HUDEP-2 (cell line): ENCODE measurements at regions not wholly inside any gene's neighbourhood (a gene's known extent, or its start where the extent isn't known, plus 50 kb on each side); places are given as distances from the start of the nearest gene placed in this dataset.
A peak's percentile ranks its signal among the peaks of the same experiment; 100 is the strongest.
"Not testable (repeated sequence)": the region's sequence is repeated elsewhere in the genome, so short reads cannot be mapped to it uniquely, and the experiment has no call there.

Experiments
- DNase-seq, 76 experiments: peaks; one replicate each; lab custom pipeline; 2025; ENCODE audit not compliant: unreplicated experiment in 76 of 76; lab: John Stamatoyannopoulos, UW

DNA sequence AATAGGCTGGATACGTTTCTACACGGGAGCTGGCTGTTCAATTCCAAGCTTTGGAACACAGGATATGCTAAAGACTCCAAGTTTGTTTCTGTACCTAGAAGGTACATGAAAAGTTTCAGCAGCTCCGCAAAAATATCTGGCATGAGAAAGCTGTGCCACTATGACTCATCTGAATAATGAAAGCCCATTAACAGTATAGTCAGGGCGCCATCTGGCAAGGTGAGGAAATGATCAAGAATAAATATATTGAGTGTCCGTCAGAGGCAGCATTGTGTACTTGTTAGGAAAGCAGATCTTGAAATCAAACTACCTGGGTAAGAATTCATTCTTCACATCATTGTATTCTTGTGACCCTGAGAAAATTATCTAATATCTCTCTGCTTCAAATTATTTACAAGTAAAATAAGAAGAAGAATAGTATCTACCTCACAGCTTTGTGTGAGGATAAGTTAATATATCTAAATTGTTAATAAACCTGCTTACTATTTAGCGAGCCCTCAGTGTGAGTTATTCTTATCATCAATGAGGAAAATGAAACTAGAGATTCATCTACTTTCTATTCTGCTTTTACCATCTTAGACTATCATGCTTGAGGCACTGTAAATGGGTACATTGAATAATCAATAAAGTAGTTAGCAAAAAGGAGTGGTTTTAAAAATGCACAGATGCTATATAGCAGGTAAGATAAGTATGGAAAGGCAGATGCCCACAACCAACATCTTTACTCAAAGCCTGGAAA, 53.5 kb downstream of the FSCB start:
- DNase-seq = no peak

GRCh38 chr14:44450232-44450631, 56.9 kb downstream of the FSCB start:
- not testable (repeated sequence) for DNase-seq

DNA sequence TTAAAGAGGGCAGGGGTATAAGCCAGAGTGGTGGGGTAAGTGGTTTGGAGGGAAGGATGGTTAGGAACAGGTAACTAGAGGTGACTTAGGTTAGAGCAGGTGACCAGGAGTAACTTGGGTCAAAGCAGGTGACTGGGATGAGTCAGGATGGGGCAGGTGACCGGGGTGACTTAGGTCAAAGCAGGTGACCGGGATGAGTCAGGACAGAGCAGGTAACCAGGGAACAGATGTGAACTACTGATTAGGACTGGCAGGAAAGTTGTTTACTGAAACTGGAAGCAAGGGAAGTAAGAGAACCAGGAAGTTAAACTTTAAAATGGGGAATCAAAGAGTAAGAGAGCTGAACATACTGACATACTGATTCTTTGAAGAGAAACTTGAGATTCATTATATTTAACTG, 57.4 kb downstream of the FSCB start:
- DNase-seq = no peak

DNA sequence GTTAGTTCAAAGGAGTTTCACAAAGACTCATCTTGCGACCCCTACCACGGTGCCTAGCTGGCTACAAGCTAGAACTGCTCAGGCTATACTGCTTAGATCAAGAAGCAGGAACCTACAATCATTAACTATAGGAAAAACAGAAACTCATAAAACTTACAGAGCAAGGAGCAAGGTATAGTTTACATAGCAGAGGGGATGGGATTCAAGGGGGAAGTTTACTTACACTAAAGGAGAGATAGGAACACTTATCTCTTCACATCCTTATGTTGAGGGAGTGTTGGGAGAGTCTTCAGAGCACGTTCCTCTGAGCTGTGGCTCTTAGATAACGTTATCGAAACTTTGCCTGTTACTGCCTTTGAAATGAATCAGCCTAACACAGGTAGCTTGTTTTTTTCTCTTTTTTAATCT, 58.1 kb downstream of the FSCB start:
- peak in 26 of 76 experiments; percentile 2 to 69 (median 32) for DNase-seq

DNA sequence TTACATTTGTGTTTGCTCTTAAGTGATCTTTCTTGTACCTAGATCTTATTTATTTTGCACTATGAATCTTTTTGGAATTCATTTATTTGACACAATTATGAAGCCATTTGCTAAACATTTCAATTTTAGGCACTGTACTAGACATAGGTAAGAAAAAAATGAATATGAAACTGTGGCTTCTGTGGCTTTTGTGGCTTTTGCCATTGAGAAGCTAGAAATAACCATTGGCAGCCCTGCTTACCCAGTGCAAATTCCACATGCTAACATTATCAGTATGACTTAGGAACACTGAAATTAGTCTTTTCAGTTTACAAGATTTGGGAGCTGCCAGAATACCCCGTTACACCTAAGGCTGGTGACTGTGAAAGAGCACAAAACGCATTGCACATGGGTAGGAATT, 60.1 kb downstream of the FSCB start:
- no peak for DNase-seq

DNA sequence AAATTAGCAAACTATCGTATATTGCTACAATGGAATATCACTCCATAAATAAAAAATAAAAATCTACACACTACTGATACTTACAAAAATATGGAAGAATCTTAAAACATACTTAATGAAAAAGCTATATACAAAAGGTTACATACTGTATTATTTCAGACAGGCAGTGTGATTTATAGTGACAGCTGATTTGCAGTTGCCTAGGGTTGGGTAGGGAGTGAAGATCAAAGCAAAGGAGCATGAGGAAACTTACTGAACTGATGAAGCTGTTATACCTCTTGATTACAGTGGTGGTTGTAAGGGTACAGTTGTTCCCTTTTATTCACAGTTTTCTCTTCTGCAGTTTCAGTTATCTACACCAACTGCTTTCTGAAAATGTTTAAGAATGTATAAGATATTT, 62.6 kb downstream of the FSCB start:
- DNase-seq = no peak

DNA sequence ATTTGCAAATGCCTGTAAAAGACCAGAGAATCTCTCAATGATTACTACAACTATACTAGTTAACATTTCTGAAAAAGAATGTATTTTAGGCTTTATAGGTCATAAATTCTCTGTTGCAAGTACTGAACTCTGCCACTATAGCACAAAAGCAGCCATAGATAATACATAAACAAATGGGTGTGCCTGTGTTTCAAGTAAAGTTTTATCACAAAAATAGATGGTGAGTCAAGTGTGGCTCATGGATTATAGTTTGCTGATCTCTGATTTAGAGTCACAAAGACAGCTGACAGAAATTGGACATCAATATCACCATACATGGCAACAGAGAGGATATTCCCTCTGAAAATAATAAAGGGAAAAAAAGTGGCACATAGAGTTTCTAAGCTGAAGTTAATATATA, 68.1 kb downstream of the FSCB start:
- DNase-seq = peak in 2 of 76 experiments; percentile 2 to 12

DNA sequence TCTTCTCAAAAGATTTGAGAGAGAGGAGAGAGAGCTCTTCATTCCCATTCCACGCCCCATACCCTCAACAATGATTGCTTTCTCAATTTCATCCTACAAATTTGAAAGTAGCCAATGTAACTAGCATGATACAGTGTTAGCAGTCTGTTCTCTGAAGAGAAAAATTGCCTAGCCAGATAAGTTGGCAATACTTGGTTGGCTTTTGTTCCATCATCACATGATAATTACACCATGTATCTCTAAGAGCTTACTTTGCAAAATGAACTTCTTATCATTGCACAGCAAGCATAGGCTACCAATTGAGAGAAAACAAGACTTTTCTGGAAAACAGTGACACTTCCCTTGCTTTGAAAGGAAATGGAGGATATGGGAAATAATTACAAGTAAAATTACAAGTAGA, 68.9 kb downstream of the FSCB start:
- DNase-seq = no peak

GRCh38 chr14:44436458-44436857, 70.6 kb downstream of the FSCB start:
- no peak for DNase-seq

- DNase-seq = no peak
Observed at GRCh38 chr14:44428231-44428945, 78.7 kb downstream of the FSCB start.

DNA sequence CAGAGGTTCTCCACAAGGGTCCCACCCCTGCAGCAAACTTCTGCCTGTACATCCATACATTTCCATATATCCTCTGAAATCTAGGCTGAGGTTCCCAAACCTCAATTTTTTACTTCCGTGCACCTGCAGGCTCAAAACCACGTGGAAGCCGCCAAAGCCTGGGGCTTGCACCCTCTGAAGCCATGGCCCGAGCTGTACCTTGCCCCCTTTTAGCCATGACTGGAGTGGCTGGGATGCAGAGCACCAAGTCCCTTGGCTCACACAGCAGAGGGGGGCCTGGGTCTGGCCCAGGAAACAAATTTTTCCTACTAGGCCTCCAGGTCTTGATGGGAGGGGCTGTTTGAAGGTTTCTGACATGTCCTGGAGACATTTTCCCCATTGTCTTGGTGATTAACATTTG, 84.4 kb downstream of the FSCB start:
- no peak for DNase-seq

- no peak for DNase-seq
Observed at GRCh38 chr14:44420226-44420625, 86.9 kb downstream of the FSCB start.

- no peak for DNase-seq
Observed at GRCh38 chr14:44418856-44419255, 88.2 kb downstream of the FSCB start.

DNA sequence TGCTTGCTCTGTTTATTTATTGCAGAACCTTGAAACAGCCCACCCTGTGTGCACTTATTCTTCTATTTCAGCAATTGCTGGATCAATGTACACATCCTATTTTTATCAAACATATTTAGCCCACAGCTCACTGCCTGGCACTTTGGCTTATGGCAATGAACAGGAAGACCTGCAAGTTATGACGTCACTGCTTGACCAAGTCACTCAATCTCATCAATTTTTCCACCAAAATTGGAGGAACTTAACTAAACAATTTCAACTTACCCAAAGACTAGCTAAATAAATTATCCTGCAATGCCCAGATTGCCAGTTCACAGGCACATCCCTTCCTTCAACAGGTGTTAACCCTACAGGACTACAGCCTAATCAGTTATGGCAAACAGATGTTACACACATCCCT, 89.3 kb downstream of the FSCB start:
- no peak for DNase-seq

GRCh38 chr14:44414646-44415045, 92.4 kb downstream of the FSCB start:
- DNase-seq = no peak

- peak in 2 of 76 experiments; percentile 1 to 3 for DNase-seq
Observed at GRCh38 chr14:44412858-44413569, 94.1 kb downstream of the FSCB start.

DNA sequence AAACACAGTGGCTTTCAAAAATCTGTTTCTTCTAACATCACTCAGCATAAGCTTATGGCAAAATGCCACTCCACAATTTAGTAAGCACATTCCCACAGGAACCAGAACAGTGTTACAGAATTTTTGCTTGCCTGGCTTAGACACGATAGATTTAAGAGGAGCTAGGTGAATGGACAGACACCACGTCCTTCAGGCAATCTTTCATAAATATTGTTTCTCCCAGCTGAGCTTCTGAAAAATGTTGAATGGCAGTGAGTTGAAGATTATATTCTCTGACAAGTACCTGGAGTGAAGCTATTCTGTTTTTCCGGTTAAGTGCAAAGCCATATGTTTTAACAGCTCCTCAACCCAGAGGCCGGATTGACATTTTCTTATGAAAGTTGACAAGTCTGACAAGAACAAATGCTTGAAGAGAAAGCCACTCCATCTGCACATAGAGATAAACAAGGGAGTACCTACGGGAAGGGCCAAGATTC, 102.0 kb downstream of the FSCB start:
- DNase-seq = no peak

DNA sequence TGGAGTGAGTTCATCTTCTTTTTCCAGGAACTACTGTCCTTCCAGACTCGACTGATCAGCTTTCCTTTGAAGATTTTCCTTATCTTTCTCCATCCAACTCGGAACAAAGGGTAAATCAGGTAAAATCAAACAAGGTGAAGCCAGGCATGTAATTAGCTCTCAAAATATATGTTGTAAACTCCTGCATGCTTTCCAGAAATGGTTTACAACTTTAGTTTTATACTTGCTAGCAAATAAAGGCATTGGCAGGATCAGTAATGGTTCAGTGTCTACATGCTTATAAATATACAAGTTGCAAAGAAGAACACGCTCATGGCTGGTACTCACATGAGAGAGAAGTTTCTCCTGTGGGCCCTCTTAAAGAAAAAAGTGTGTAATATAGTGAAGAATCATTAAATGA, 102.5 kb downstream of the FSCB start:
- DNase-seq = no peak

GRCh38 chr14:44404036-44404435, 103.0 kb downstream of the FSCB start:
- no peak for DNase-seq

- no peak for DNase-seq
Observed at GRCh38 chr14:44403193-44403592, 103.9 kb downstream of the FSCB start.

DNA sequence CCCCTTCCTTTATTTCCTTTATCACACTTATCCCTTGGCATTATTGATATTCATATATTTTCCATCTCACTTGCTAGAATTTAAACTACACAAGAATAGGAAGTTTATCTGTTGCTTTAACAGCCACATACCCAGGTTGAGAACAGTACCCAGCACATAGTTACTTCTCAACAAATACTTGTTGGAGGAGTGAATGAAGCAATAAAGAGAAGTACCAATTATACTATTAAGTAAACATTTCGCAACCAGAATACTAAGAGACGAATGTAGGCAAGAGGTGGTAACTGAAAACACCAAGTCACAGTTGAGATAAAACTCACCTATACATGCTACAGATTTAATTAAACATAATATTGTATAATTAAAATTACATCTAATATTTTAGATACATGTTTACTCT, 110.9 kb downstream of the FSCB start:
- no peak for DNase-seq

DNA sequence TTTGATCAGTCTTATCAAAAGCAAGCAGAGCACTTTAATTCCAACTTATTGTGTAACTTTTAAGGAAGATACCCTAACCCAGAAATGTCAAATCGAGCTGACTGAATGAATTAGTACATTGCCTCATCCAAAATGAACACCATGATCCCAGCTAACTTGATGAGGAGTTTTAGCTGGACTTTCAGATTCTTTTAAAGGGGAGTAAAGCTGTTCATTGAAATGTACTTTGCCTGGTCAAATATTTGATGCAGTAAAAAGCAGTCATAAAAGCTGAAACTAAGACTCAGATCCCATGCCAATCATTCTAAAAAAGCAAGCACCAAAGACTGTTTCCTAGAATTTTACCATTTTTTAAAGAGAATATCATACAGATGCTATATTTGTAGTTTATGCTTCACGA, 114.1 kb downstream of the FSCB start:
- no peak for DNase-seq
